Loucy (cell line): ENCODE measurements at regions not wholly inside any gene's neighbourhood (a gene's known extent, or its start where the extent isn't known, plus 50 kb on each side); places are given as distances from the start of the nearest gene placed in this dataset.

Experiments
- H2AFZ ChIP-seq: fragments of 200-600 bp; sonication (generic); 2 replicates; pipeline ENCODE4 v1.6.0; 2016; ENCODE audit warnings: antibody characterized with exemption, mild to moderate bottlenecking, low read length, moderate library complexity
- H3F3A ChIP-seq: fragments of 200-600 bp; 2 replicates; pipeline ENCODE4 v1.6.0; 2016; ENCODE audit warnings: antibody characterized with exemption, low read depth, mild to moderate bottlenecking
- H3K27me3 ChIP-seq: fragments of 200-600 bp; sonication (generic); 2 replicates; pipeline ENCODE4 v1.6.1; 2014; ENCODE audit warnings: low read length, mild to moderate bottlenecking; ENCODE audit not compliant: insufficient read depth, poor library complexity, severe bottlenecking
- H3K36me3 ChIP-seq: fragments of 200-600 bp; sonication (generic); 2 replicates; pipeline ENCODE4 v1.6.1; 2016; ENCODE audit warnings: low read length; ENCODE audit not compliant: insufficient read depth
- H3K4me1 ChIP-seq: fragments of 200-600 bp; sonication (generic); 2 replicates; pipeline ENCODE4 v1.5.1; 2014; ENCODE audit warnings: low read length, mild to moderate bottlenecking; ENCODE audit not compliant: insufficient read depth, poor library complexity, severe bottlenecking
- H3K4me2 ChIP-seq: fragments of 200-600 bp; sonication (generic); 2 replicates; pipeline ENCODE4 v1.6.0; 2014; ENCODE audit warnings: antibody characterized with exemption, low read length, low read depth, mild to moderate bottlenecking; ENCODE audit not compliant: poor library complexity, severe bottlenecking
- H3K4me3 ChIP-seq: fragments of 200-600 bp; sonication (generic); 2 replicates; pipeline ENCODE4 v1.5.1; 2014; ENCODE audit warnings: low read length, mild to moderate bottlenecking, mixed read lengths; ENCODE audit not compliant: poor library complexity, severe bottlenecking
- H3K79me2 ChIP-seq: fragments of 200-600 bp; sonication (generic); 2 replicates; pipeline ENCODE4 v1.6.1; 2014; ENCODE audit warnings: low read length; ENCODE audit not compliant: insufficient read depth
- H3K9ac ChIP-seq: fragments of 200-600 bp; sonication (generic); 2 replicates; pipeline ENCODE4 v1.6.0; 2014; ENCODE audit warnings: mild to moderate bottlenecking, low read depth, low read length, moderate library complexity; ENCODE audit not compliant: poor library complexity, severe bottlenecking
- H3K9me2 ChIP-seq: fragments of 200-600 bp; sonication (generic); replicated peaks from 2 replicates; pipeline ENCODE4 v1.6.1; 2016; ENCODE audit warnings: low read depth, low read length, mixed read lengths
- H3K9me3 ChIP-seq: fragments of 200-600 bp; sonication (generic); 2 replicates; pipeline ENCODE4 v1.6.1; 2014; ENCODE audit warnings: mild to moderate bottlenecking, antibody characterized with exemption, low read length, low read depth; ENCODE audit not compliant: insufficient read depth
- H4K20me1 ChIP-seq: fragments of 200-600 bp; sonication (generic); 2 replicates; pipeline ENCODE4 v1.6.0; 2014; ENCODE audit warnings: antibody characterized with exemption, low read length, mild to moderate bottlenecking; ENCODE audit not compliant: insufficient read depth, poor library complexity, severe bottlenecking
- EZH2phosphoT487 ChIP-seq: fragments of 200-600 bp; IDR thresholded peaks from 2 replicates; pipeline ENCODE4 v1.6.1; 2018; ENCODE audit warnings: antibody characterized with exemption, mild to moderate bottlenecking, moderate library complexity, borderline replicate concordance
- TF ChIP-seq, protein P1 (sequence below): fragments of 200-600 bp; sonication (generic); conservative IDR thresholded peaks from 2 replicates; pipeline ENCODE4 v1.5.1; 2014; ENCODE audit warnings: mild to moderate bottlenecking, antibody characterized with exemption, low read length

DNA sequence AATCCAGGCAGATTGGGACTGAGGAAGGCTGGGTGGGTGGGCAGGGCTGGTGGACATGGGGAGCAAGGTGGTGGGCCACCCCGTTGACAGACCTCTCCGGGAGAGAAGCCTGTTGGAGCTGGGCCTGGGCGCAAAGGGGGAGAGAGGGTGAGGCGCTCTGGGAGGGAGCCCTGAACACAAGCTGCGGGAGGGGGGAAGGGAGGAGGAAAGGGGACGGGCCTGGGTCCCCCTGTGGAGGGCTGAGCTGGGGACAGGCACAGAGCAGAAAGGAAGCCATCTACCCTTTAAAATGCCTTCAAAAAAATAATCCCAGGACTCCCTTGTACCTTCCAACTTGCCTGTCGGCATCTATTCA lies 161.8 kb downstream of the PSMG1 start:
- peak overlapping the region; percentile 56 for H3K9ac ChIP-seq
- H3K79me2 ChIP-seq: no peaks in the 10 kb centered on the region
- H2AFZ ChIP-seq: no peak overlapping the region
- no peaks in the 10 kb centered on the region for H3K27me3 ChIP-seq
- H3K4me3 ChIP-seq: no peak overlapping the region
- no peaks in the 10 kb centered on the region for H4K20me1 ChIP-seq
- H3K36me3 ChIP-seq: no peaks in the 10 kb centered on the region
- no peaks in the 10 kb centered on the region for H3F3A ChIP-seq
- no peaks in the 10 kb centered on the region for H3K9me2 ChIP-seq
- no peak overlapping the region for H3K4me2 ChIP-seq
- no peaks in the 10 kb centered on the region for H3K9me3 ChIP-seq
- H3K4me1 ChIP-seq: peaks cover 46% of the 10 kb centered on the region
- TF ChIP-seq, protein P1, sequence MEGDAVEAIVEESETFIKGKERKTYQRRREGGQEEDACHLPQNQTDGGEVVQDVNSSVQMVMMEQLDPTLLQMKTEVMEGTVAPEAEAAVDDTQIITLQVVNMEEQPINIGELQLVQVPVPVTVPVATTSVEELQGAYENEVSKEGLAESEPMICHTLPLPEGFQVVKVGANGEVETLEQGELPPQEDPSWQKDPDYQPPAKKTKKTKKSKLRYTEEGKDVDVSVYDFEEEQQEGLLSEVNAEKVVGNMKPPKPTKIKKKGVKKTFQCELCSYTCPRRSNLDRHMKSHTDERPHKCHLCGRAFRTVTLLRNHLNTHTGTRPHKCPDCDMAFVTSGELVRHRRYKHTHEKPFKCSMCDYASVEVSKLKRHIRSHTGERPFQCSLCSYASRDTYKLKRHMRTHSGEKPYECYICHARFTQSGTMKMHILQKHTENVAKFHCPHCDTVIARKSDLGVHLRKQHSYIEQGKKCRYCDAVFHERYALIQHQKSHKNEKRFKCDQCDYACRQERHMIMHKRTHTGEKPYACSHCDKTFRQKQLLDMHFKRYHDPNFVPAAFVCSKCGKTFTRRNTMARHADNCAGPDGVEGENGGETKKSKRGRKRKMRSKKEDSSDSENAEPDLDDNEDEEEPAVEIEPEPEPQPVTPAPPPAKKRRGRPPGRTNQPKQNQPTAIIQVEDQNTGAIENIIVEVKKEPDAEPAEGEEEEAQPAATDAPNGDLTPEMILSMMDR: no peak
- no peak for TF ChIP-seq EZH2phosphoT487

DNA sequence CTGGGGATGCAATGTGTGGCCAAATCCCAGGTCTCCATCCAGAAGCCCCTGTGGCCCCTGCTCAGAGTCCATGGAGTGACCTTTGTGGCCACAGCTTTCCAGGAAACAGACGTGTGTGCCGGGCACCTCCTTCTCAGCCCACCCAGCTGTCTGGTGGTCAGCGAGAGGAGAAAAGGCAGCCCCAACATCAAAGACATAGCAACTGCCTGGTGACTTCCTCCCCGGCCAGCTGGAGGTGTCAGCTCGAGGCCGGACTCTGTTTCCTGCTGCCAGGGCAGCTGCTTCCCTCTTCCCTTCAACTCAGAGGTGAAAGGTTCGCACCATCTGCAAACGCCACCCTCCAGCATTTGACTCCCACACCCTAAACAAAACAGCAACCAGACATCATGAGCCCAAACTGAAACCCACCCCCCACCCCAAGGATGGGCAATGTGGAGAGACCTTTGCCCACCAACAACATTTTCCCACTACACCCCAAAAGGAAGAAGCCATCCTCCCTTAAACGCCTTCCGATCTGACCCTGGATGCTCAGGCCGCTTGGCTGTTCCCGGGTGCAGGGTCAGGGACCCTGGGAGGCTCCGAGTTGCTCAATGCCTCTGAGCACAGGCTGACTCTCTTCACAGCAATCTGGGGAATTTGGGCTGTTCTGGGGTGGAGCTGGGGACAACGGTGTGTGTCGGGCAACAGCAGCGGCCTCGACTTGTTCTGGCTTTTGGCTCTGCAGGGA lies 162.3 kb downstream of the PSMG1 start:
- H3K4me1 ChIP-seq: peaks cover 51% of the 10 kb centered on the region
- no peaks in the 10 kb centered on the region for H4K20me1 ChIP-seq
- no peaks in the 10 kb centered on the region for H3F3A ChIP-seq
- peak overlapping the region; percentile 20 for H3K4me3 ChIP-seq
- H3K9me3 ChIP-seq: no peaks in the 10 kb centered on the region
- no peaks in the 10 kb centered on the region for H3K27me3 ChIP-seq
- peak overlapping the region; percentile 56 for H3K9ac ChIP-seq
- no peak overlapping the region for H2AFZ ChIP-seq
- no peaks in the 10 kb centered on the region for H3K36me3 ChIP-seq
- TF ChIP-seq, protein P1: no peak
- no peak for TF ChIP-seq EZH2phosphoT487
- H3K79me2 ChIP-seq: no peaks in the 10 kb centered on the region
- no peaks in the 10 kb centered on the region for H3K9me2 ChIP-seq
- H3K4me2 ChIP-seq: peak overlapping the region; percentile 54

DNA sequence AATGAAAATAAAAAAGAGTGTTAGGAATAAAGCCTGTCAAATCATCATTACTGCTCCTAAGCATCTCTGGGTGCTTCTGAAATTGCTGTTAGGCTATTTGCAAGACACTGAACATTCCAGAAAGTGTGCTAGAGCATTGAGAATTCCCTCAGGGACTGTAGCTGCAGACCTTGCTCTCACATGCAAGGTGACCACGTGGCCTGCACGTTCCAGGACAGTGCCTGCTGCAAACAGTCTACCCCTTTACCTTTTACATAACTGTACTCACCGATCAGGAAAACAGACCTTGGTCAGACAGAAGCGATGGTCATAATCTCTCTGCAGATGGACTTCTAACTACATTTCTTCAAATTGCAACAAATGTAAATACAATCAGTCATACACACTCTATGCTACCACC lies 164.5 kb downstream of the PSMG1 start:
- Histone ChIP-seq H3K79me2 (no peaks in the 10 kb centered on the region), H3K9me3 (no peaks in the 10 kb centered on the region), H3K4me2 (no peak overlapping the region), H3F3A (no peaks in the 10 kb centered on the region), H2AFZ (no peak overlapping the region), H3K9ac (no peak overlapping the region), H3K4me3 (no peak overlapping the region), H3K36me3 (no peaks in the 10 kb centered on the region), H3K4me1 (peaks cover 59% of the 10 kb centered on the region), H3K9me2 (no peaks in the 10 kb centered on the region), H4K20me1 (no peaks in the 10 kb centered on the region), H3K27me3 (no peaks in the 10 kb centered on the region)
- TF ChIP-seq, protein P1: no peak
- no peak for TF ChIP-seq EZH2phosphoT487
